Mucosa of stomach (tissue), 1 donor: ENCODE measurements at regions not wholly inside any gene's neighbourhood (a gene's known extent, or its start where the extent isn't known, plus 50 kb on each side); places are given as distances from the start of the nearest gene placed in this dataset.

Experiments
- H3K27me3 ChIP-seq: one replicate; pipeline ENCODE4 v1.7.0; 2013; ENCODE audit warnings: mild to moderate bottlenecking, low read length; ENCODE audit not compliant: control insufficient read depth, insufficient read depth
- H3K36me3 ChIP-seq: one replicate; pipeline ENCODE4 v1.7.0; 2013; ENCODE audit warnings: low read length; ENCODE audit not compliant: control insufficient read depth, insufficient read depth
- H3K4me1 ChIP-seq: one replicate; pipeline ENCODE4 v1.7.0; 2013; ENCODE audit warnings: mild to moderate bottlenecking, low read length; ENCODE audit not compliant: control insufficient read depth, insufficient read depth
- H3K4me3 ChIP-seq: one replicate; pipeline ENCODE4 v1.7.0; 2013; ENCODE audit warnings: low read length
- H3K9ac ChIP-seq: one replicate; pipeline ENCODE4 v1.7.0; 2013; ENCODE audit warnings: mild to moderate bottlenecking, low read length, moderate library complexity
- H3K9me3 ChIP-seq: one replicate; pipeline ENCODE4 v1.7.0; 2013; ENCODE audit warnings: mild to moderate bottlenecking, low read length, moderate library complexity; ENCODE audit not compliant: control insufficient read depth
- donor health status: Pancreatic carcinoma.

- no peak overlapping the region for H3K4me3 ChIP-seq
- H3K9me3 ChIP-seq = no peaks in the 10 kb centered on the region
- H3K9ac ChIP-seq = no peak overlapping the region
- H3K27me3 ChIP-seq = no peaks in the 10 kb centered on the region
- no peaks in the 10 kb centered on the region for H3K36me3 ChIP-seq
- H3K4me1 ChIP-seq = no peaks in the 10 kb centered on the region
Observed at GRCh38 chr3:115520651-115521245, 102.6 kb upstream of the GAP43 start.

DNA sequence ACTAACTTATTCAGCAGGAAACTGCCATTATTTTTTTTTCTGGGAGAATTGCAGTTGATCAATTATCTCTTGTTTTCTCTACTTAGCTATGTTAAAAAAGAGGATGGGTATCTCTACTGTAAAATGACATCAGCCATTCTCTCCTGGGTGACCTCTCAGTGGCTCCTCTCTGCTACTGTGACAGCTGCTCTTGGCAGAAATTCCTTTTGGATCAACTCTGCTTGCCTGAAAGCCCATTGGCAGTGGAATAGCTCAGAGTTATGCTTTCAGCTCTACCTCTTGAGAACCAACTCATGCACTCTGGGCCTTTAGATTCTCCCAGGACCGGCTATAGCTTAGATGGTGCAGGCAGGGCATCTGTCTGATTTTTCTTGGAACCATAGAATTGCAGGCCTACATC, 99.9 kb upstream of the GAP43 start:
- no peaks in the 10 kb centered on the region for H3K4me1 ChIP-seq
- H3K9ac ChIP-seq = no peak overlapping the region
- H3K4me3 ChIP-seq = no peak overlapping the region

DNA sequence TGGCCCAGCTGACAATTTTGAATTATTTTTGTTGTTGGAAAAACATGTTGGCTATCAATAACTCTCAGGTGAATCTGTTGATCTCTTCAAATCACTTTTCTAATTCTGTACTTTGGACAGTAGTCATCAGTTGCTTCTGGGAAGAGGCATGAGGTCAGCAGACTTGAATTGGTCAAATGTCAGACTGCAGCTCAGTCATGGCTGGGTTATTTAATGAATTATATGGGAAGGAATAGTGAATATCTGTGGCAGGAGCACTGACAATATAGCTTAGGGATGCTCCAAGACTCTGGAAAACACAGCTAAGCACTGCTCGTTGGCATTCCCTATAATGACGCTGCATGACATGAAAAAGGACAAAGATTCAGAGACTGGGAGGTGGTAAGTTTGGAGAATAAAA, 98.8 kb upstream of the GAP43 start:
- H3K9ac ChIP-seq = no peak overlapping the region
- H3K27me3 ChIP-seq = no peaks in the 10 kb centered on the region
- no peaks in the 10 kb centered on the region for H3K4me1 ChIP-seq
- H3K4me3 ChIP-seq = no peak overlapping the region
- no peaks in the 10 kb centered on the region for H3K36me3 ChIP-seq
- no peaks in the 10 kb centered on the region for H3K9me3 ChIP-seq

More for the DNA sequence above, 99.9 kb upstream of the GAP43 start:
- Histone ChIP-seq H3K9me3 (no peaks in the 10 kb centered on the region), H3K27me3 (no peaks in the 10 kb centered on the region), H3K36me3 (no peaks in the 10 kb centered on the region)

DNA sequence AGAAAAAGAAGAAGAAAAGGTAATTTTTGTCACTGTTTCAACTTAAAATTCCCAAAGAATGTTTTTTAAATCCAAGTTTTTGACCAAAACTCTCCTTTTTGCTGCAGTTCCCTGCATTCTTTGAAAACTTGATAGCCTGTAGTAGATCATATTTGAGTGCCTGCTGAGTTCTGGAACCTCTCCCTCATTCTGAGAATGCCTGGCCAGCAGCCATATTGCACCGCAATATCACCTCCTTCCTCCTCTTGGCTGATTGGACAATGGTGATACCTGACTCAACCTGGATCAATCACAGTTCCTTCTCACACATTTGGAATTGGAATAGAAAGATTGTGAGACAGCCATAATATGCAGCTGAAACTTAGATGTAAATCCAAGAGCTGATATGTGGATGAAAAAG, 97.6 kb upstream of the GAP43 start:
- no peaks in the 10 kb centered on the region for H3K4me1 ChIP-seq
- H3K9me3 ChIP-seq = no peaks in the 10 kb centered on the region
- H3K9ac ChIP-seq = no peak overlapping the region
- H3K36me3 ChIP-seq = no peaks in the 10 kb centered on the region
- no peak overlapping the region for H3K4me3 ChIP-seq
- H3K27me3 ChIP-seq = no peaks in the 10 kb centered on the region

DNA sequence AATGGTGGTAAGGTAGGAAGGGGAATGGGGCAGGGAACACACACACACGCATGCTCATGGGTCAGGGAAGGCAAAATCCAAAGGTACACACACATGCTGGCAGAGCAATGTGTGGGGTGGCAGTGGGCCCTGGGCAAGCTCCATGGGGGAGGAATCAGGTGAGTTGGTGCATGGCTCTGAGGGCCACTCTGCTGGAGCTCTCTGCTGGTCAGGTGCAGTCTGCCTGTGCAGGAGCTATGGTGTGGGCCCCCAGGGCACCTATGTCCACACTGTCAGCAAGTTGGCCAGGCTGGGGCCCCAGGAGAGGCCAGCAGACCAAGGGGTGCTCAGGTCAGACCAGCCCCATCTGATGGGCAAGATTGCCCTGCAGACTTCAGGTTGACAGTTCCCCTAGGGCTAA, 90.1 kb upstream of the GAP43 start:
- Histone ChIP-seq H3K9me3 (no peaks in the 10 kb centered on the region), H3K9ac (no peak overlapping the region), H3K36me3 (no peaks in the 10 kb centered on the region), H3K4me1 (no peaks in the 10 kb centered on the region), H3K4me3 (no peak overlapping the region), H3K27me3 (no peaks in the 10 kb centered on the region)

- Histone ChIP-seq H3K9ac (no peak overlapping the region), H3K4me3 (no peak overlapping the region), H3K27me3 (no peaks in the 10 kb centered on the region), H3K4me1 (no peaks in the 10 kb centered on the region), H3K36me3 (no peaks in the 10 kb centered on the region), H3K9me3 (no peaks in the 10 kb centered on the region)
Observed at GRCh38 chr3:115536171-115536570, 87.1 kb upstream of the GAP43 start.

DNA sequence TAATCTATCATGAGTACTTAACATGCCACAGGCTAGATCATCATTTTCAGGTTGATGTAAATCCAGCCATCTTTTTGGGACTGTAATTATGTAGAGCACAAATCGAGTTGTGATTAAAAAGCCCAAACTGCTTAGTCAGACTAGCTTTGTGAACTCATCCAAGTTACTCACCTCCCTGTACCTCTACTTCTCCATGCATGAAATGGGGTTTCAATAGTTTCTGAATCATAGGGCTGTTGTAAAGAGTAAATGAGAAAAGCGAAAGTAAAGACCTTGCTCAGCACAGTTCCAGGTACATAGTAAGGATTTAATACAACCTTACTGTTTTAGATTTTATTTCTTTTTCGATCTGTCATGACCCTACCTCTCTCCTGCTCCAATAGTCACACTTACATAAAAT, 85.6 kb upstream of the GAP43 start:
- Histone ChIP-seq H3K36me3 (no peaks in the 10 kb centered on the region), H3K27me3 (no peaks in the 10 kb centered on the region), H3K4me1 (no peaks in the 10 kb centered on the region), H3K9me3 (no peaks in the 10 kb centered on the region), H3K9ac (no peak overlapping the region), H3K4me3 (no peak overlapping the region)

DNA sequence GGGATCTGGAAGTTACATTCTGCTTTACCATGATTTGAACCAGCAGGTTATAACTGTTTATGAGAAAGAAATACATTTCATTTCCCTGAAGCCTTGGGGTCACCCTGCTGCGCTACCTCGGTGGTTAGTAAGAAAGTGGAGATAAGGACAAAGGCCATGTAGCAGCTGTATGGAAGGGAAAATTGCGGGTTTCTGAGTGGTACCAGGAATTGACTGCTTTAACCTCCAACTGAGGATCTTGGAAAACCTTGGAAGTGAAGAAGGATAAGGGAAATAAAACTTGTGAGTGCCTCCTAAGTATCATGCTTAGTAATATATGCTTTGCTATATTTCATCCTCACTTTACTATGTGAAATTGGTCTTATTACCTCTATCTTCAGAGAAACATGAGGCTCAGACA, 76.1 kb upstream of the GAP43 start:
- Histone ChIP-seq H3K9me3 (no peaks in the 10 kb centered on the region), H3K4me1 (no peaks in the 10 kb centered on the region), H3K27me3 (no peaks in the 10 kb centered on the region), H3K9ac (no peak overlapping the region), H3K4me3 (no peak overlapping the region), H3K36me3 (no peaks in the 10 kb centered on the region)

DNA sequence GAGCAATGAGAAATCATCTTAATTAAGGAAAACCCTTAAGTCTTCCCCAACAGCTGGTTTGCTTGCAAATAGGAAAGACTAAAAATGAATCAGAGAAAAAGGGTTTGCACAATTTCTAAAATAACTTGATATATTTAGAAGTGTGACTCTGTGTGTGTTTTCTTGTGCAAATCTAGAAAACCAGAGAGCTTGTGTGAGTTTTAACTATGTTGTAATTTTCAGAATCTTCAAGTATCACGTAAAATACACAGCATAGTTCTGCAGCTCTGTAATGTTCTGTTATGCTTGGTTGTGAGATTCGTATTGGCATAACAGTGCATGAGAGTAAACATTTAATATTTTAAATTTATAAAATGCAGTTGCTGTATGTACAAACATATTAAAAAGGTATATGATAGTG, 74.7 kb upstream of the GAP43 start:
- no peaks in the 10 kb centered on the region for H3K27me3 ChIP-seq
- H3K4me3 ChIP-seq = no peak overlapping the region
- no peak overlapping the region for H3K9ac ChIP-seq
- H3K9me3 ChIP-seq = no peaks in the 10 kb centered on the region
- no peaks in the 10 kb centered on the region for H3K4me1 ChIP-seq
- H3K36me3 ChIP-seq = no peaks in the 10 kb centered on the region

DNA sequence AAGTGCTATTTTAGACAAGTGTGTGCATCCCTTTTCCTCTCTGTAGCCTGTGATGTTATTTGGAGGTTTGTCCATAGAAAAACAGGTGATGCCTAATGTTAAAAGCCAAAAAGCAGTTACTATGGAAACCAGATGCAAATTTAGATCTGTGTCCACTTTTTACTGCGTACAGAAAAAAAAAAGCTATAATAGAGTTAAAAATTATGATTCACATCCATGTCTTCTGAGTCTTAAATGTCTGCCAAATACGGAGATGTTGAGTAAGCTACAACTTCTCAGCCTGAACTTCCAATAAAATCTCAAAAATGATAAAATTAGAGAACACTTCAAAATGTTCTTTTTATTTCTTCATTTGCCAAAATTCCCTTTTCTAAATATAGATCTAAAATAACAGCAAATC, 74.2 kb upstream of the GAP43 start:
- H3K4me1 ChIP-seq = no peaks in the 10 kb centered on the region
- H3K27me3 ChIP-seq = no peaks in the 10 kb centered on the region
- no peak overlapping the region for H3K4me3 ChIP-seq
- H3K36me3 ChIP-seq = no peaks in the 10 kb centered on the region
- H3K9me3 ChIP-seq = no peaks in the 10 kb centered on the region
- no peak overlapping the region for H3K9ac ChIP-seq

DNA sequence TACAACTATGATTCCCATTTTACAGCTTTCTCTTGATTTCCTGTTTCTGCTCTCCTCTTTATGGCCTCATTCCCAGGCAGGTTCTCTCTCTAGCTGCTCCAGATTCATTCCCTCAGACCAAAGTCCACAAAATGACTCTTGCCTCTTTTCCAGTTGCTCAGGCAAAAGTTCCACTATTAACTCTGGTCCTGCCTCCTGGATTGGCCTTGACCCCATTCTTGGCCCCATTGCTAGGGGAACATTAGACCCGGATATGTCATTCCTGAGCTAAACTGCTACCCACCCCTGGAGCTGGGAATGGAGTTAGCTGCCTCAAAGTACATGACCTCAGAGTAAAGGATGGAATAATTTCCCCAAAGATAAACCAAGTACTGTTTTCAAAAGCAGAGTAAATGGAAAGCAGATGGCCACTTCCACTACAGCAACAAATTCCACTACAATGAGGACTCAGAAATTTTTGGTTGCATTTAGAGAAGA, 73.0 kb upstream of the GAP43 start:
- Histone ChIP-seq H3K36me3 (no peaks in the 10 kb centered on the region), H3K4me1 (no peaks in the 10 kb centered on the region), H3K9me3 (no peaks in the 10 kb centered on the region), H3K9ac (no peak overlapping the region), H3K27me3 (no peaks in the 10 kb centered on the region), H3K4me3 (no peak overlapping the region)

GRCh38 chr3:115551016-115551415, 72.3 kb upstream of the GAP43 start:
- H3K9ac ChIP-seq = no peak overlapping the region
- no peaks in the 10 kb centered on the region for H3K36me3 ChIP-seq
- no peak overlapping the region for H3K4me3 ChIP-seq

DNA sequence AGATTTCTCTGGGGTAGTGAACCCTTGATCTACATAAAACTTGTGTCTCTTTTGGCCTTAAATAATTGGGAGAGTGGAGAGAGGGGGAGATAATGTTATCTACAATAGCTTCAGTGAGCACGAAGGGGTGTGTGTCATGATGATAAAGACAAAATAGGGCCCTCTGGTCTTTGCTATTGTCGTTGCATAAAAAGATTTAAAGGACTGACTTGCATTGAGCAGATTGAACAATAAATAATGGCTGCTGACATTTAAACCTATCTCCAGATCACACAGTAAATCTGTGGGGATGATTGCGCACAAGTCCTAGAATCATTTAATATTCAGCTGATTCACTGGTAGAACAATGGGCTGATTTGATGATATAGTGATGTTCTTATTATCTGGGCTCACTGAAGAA, 71.3 kb upstream of the GAP43 start:
- H3K4me1 ChIP-seq = no peaks in the 10 kb centered on the region

More at GRCh38 chr3:115551016-115551415, 72.3 kb upstream of the GAP43 start:
- Histone ChIP-seq H3K4me1 (no peaks in the 10 kb centered on the region), H3K9me3 (no peaks in the 10 kb centered on the region), H3K27me3 (no peaks in the 10 kb centered on the region)

More for the DNA sequence above, 71.3 kb upstream of the GAP43 start:
- Histone ChIP-seq H3K9ac (no peak overlapping the region), H3K4me3 (no peak overlapping the region), H3K9me3 (no peaks in the 10 kb centered on the region), H3K36me3 (no peaks in the 10 kb centered on the region), H3K27me3 (no peaks in the 10 kb centered on the region)
